CD4-positive, alpha-beta T cell treated with Interleukin-17A for 1 hour (primary cell): ENCODE measurements at regions not wholly inside any gene's neighbourhood (a gene's known extent, or its start where the extent isn't known, plus 50 kb on each side); places are given as distances from the start of the nearest gene placed in this dataset.

Experiments used
- DNase-seq: peaks from one replicate; pipeline ENCODE4 v3.0.0-alpha.2; 2020

- DNase-seq = no peak
Observed at GRCh38 chr13:26822146-26822545, 61.6 kb upstream of the GPR12 start.

- DNase-seq = no peak
Observed at GRCh38 chr13:26821672-26822071, 61.1 kb upstream of the GPR12 start.

- DNase-seq = no peak
Observed at GRCh38 chr13:26820871-26821270, 60.3 kb upstream of the GPR12 start.

- no peak for DNase-seq
Observed at GRCh38 chr13:26819046-26819445, 58.5 kb upstream of the GPR12 start.

GRCh38 chr13:26816881-26817280 lies 56.3 kb upstream of the GPR12 start:
- DNase-seq = no peak

- no peak for DNase-seq
Observed at GRCh38 chr13:26813980-26814348, 53.4 kb upstream of the GPR12 start.

- no peak for DNase-seq
Observed at GRCh38 chr13:26813321-26813979, 52.9 kb upstream of the GPR12 start.

GRCh38 chr13:26811581-26811980 lies 51.0 kb upstream of the GPR12 start:
- DNase-seq = no peak
